22Rv1 (cell line): ENCODE measurements at regions not wholly inside any gene's neighbourhood (a gene's known extent, or its start where the extent isn't known, plus 50 kb on each side); places are given as distances from the start of the nearest gene placed in this dataset.

Experiments used
- CTCF ChIP-seq: fragments of 450-650 bp; IDR thresholded peaks from 2 replicates; pipeline ENCODE4 v1.5.1; 2017; ENCODE audit warnings: mild to moderate bottlenecking
- ZFX ChIP-seq: fragments of 450-650 bp; IDR thresholded peaks from 2 replicates; pipeline ENCODE4 v1.6.1; 2017; ENCODE audit warnings: antibody characterized with exemption, borderline replicate concordance

- no peak for TF ChIP-seq CTCF
- no peak for TF ChIP-seq ZFX
Observed at GRCh38 chr10:129285459-129285858, 181.6 kb upstream of the MGMT start.
